Thoracic aorta (tissue), 2 donors: ENCODE measurements at regions not wholly inside any gene's neighbourhood (a gene's known extent, or its start where the extent isn't known, plus 50 kb on each side); places are given as distances from the start of the nearest gene placed in this dataset.
A peak's percentile ranks its signal among the peaks of the same experiment; 100 is the strongest.

Experiments used
- ATAC-seq: fragments of 150-250 bp; one replicate; pipeline ENCODE4 v1.8.0; 2017; ENCODE audit warnings: low read depth; ENCODE audit not compliant: insufficient number of reproducible peaks, low FRiP score
- DNase-seq: peaks from one replicate; pipeline ENCODE4 v3.0.0-alpha.2; 2020; ENCODE audit warnings: low spot score
- H3K27ac ChIP-seq, 2 donors: fragments of 200-600 bp; sonication (generic); 1 replicate in 1 of 2; 2 replicates in 1 of 2; pipeline ENCODE4 v1.5.1; 2016; ENCODE audit warnings: mild to moderate bottlenecking in 2 of 2, moderate library complexity in 2 of 2
- H3K27me3 ChIP-seq: fragments of 200-600 bp; sonication (generic); replicated peaks from 2 replicates; pipeline ENCODE4 v1.6.0; 2016; ENCODE audit warnings: mild to moderate bottlenecking; ENCODE audit not compliant: insufficient read depth
- H3K36me3 ChIP-seq: fragments of 200-600 bp; sonication (generic); one replicate; pipeline ENCODE4 v1.5.1; 2016
- H3K4me1 ChIP-seq, 2 donors: fragments of 200-600 bp; sonication (generic); 1 replicate in 1 of 2; 2 replicates in 1 of 2; pipeline versions ENCODE4 v1.5.1 to v1.6.0; 2016; ENCODE audit warnings: low read depth in 2 of 2, mild to moderate bottlenecking in 1 of 2; ENCODE audit not compliant: control insufficient read depth in 1 of 2
- H3K4me3 ChIP-seq: fragments of 200-600 bp; sonication (generic); 2 replicates; pipeline ENCODE4 v1.5.1; 2016; ENCODE audit warnings: mild to moderate bottlenecking
- H3K9me3 ChIP-seq: fragments of 200-600 bp; sonication (generic); 2 replicates; pipeline ENCODE4 v1.5.1; 2016
- TF ChIP-seq, protein P1 (sequence below): fragments of 200-600 bp; sonication (generic); IDR thresholded peaks from one replicate; pipeline ENCODE4 v1.5.1; 2019; ENCODE audit warnings: antibody characterized with exemption

DNA sequence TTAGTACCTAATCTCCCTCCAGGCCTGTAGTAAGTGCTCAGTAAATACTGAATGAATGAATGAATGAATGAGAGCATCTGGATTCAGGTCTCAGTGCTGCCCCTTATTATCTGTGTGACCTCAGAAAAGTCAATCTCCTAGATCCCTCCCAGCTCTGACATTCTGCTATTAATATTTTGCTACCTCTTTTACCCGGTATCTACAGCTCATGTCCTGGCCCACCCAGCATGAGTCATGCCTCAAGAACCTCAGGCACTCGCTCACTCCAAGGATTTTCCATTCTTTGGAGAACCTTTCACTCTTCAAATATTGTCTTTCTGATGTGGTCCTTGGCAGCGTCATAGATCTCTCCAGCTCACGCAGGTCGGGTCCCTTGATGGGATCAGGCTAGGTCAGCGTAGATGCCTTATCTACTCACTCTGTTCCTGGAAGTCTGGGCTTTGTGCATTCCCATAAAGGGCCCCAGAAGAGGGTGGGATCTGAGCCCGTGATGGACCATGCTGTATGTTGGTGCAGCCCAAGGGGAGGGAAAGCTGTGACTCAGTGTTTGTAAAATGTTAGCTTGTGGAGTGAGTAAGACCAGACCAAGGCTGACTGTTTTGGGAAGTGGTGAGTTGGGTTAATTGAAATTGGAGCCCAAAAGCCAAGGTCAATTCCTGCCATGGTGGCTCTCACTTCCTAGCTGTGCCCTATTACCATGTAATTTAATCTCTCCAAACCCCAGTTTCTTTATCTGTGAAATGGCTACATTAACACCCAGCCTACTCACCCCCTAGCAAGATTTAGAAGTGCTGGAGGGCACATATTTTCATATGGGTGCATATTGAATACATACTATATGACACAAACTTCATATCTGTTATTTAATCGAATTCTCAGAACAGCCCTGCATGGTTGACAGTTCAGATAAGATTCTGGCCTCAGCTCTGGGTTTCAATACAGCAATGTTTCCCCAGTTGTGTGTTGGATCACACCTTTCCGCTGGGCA lies 214.1 kb upstream of the USP24 start:
- Histone ChIP-seq H3K36me3 (no peaks in the 10 kb centered on the region), H3K27ac (peak overlapping the region; percentile 68 to 83), H3K4me1 (peaks cover 26 to 41% of the 10 kb centered on the region in 2 donors), H3K4me3 (no peak overlapping the region), H3K27me3 (no peaks in the 10 kb centered on the region), H3K9me3 (no peaks in the 10 kb centered on the region)
- TF ChIP-seq, protein P1, sequence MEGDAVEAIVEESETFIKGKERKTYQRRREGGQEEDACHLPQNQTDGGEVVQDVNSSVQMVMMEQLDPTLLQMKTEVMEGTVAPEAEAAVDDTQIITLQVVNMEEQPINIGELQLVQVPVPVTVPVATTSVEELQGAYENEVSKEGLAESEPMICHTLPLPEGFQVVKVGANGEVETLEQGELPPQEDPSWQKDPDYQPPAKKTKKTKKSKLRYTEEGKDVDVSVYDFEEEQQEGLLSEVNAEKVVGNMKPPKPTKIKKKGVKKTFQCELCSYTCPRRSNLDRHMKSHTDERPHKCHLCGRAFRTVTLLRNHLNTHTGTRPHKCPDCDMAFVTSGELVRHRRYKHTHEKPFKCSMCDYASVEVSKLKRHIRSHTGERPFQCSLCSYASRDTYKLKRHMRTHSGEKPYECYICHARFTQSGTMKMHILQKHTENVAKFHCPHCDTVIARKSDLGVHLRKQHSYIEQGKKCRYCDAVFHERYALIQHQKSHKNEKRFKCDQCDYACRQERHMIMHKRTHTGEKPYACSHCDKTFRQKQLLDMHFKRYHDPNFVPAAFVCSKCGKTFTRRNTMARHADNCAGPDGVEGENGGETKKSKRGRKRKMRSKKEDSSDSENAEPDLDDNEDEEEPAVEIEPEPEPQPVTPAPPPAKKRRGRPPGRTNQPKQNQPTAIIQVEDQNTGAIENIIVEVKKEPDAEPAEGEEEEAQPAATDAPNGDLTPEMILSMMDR: no peak
- DNase-seq: peak; percentile 88
- peak; percentile 98 for ATAC-seq

DNA sequence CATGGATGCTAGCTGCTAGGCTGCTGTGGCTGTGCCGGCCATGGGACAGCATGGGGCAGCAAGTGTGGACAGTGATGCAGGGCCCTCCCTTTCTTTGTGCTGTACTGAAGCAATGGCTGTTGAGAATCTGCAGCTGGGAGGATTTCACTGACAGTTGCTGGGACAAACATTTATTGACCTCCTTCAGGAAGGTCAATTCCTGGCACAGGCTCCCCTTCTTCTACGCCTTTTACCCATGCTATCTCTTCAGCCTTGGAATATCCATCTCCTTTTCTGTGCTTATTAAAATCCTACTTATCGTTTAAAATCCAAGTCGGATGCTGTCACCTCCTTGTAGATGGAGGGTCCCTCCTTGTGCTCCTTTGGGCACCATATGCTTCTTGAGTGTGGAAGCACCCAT lies 213.1 kb upstream of the USP24 start:
- no peak for ATAC-seq
- H3K4me1 ChIP-seq: peaks cover 26 to 41% of the 10 kb centered on the region in 2 donors
- TF ChIP-seq, protein P1: no peak
- H3K27ac ChIP-seq: peak overlapping the region; percentile 37 to 83
- H3K9me3 ChIP-seq: no peaks in the 10 kb centered on the region
- no peak overlapping the region for H3K4me3 ChIP-seq
- no peaks in the 10 kb centered on the region for H3K36me3 ChIP-seq
- no peak for DNase-seq
- no peaks in the 10 kb centered on the region for H3K27me3 ChIP-seq

DNA sequence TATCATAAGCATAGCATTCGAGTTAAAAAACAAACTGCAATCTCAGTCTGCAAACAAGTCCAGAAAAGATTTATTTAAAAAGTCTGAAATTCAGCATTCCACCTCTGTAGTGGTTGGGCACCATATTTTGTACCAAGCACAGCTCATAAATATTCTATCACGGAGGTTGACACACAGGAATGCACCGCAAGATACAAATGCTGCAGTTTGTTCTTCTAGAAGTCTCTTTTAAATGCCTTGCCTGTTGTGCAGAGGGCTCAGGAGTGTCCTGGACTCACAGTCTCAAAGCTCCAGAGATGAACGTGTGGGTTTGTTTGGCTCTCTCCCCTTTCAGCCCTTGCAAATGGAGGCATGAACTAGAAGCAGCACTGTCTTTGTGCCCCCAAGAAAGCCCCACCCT lies 212.4 kb upstream of the USP24 start:
- peak overlapping the region; percentile 37 to 83 for H3K27ac ChIP-seq

DNA sequence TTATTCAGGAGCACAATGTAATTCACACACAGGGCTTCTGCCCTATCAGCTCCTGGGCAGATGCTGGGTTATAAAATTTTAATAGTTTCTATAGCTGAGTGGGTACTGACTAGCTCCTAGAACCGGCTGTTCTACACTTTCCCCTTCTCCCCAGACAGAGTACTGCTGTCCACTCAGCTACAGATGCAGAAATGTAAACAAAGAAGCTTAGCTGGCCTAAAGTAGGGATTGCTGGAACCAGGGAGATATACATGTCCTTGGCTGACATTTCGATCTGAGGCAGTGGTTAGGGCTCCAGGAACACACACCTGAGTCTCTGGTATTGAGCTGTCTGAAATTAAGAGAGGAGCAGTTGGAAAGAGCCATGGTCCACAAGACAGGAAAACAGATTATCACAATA lies 211.5 kb upstream of the USP24 start:
- DNase-seq (no peak), ATAC-seq (no peak)
- no peak overlapping the region for H3K4me3 ChIP-seq
- no peaks in the 10 kb centered on the region for H3K27me3 ChIP-seq
- no peaks in the 10 kb centered on the region for H3K36me3 ChIP-seq
- H3K4me1 ChIP-seq: peaks cover 26 to 41% of the 10 kb centered on the region in 2 donors
- TF ChIP-seq, protein P1: no peak
- no peak overlapping the region for H3K27ac ChIP-seq
- H3K9me3 ChIP-seq: no peaks in the 10 kb centered on the region

More for the DNA sequence above, 212.4 kb upstream of the USP24 start:
- Histone ChIP-seq H3K4me3 (no peak overlapping the region), H3K27me3 (no peaks in the 10 kb centered on the region), H3K36me3 (no peaks in the 10 kb centered on the region), H3K4me1 (peaks cover 26 to 41% of the 10 kb centered on the region in 2 donors), H3K9me3 (no peaks in the 10 kb centered on the region)
- TF ChIP-seq, protein P1: no peak
- DNase-seq (no peak), ATAC-seq (no peak)

DNA sequence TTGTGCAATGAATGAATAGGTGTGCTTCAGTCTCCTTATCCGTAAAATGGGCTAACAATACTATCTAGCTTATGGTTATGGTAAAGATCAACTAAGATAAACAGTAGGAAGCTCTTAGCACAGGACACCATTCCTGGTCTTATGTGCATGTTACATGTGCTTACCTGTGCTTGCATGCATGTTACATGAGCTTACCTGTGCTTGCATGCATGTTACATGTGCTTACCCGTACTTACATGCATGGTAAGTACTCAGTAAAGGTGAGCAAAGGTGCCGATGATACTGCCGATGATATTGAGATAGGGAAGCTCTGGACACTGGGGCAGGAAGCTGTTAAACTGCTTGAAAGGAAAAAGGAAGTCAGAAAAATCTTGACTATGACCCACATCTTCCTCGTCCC lies 211.0 kb upstream of the USP24 start:
- no peak overlapping the region for H3K27ac ChIP-seq
- no peak for DNase-seq

More for the DNA sequence above, 211.0 kb upstream of the USP24 start:
- Histone ChIP-seq H3K9me3 (no peaks in the 10 kb centered on the region), H3K36me3 (no peaks in the 10 kb centered on the region), H3K27me3 (no peaks in the 10 kb centered on the region), H3K4me1 (peaks cover 26 to 37% of the 10 kb centered on the region in 2 donors), H3K4me3 (no peak overlapping the region)
- TF ChIP-seq, protein P1: no peak
- no peak for ATAC-seq
